ENCODE measurements at regions not wholly inside any gene's neighbourhood (a gene's known extent, or its start where the extent isn't known, plus 50 kb on each side); places are given as distances from the start of the nearest gene placed in this dataset.

GRCh38 chr14:96979611-96980074 is 182.5 kb downstream of the VRK1 start:
- DNase-seq (ENCODE audit: low read depth in 3 of 3, low spot score in 1 of 3): no peak

DNA sequence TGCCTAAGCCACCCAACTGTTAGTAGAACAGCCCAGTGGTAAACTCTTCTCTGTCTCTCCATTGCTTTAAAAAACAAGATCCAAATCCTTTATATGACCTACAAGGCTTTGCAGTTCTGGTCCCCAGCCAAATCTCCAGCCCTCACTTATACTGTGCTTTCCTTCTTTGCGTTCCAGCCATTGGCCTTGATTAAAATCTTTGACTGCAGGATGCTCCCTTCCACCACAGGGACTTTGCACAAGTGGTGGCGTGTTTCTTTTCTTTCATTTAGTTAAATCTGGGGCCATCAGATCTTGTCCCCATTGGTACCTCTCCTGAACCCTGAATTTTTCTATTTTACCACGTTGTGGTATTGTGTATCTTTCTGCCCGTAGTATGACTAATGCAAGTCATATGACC is 183.7 kb downstream of the VRK1 start:
- DNase-seq (ENCODE audit: low read depth in 3 of 3, low spot score in 1 of 3): no peak

DNA sequence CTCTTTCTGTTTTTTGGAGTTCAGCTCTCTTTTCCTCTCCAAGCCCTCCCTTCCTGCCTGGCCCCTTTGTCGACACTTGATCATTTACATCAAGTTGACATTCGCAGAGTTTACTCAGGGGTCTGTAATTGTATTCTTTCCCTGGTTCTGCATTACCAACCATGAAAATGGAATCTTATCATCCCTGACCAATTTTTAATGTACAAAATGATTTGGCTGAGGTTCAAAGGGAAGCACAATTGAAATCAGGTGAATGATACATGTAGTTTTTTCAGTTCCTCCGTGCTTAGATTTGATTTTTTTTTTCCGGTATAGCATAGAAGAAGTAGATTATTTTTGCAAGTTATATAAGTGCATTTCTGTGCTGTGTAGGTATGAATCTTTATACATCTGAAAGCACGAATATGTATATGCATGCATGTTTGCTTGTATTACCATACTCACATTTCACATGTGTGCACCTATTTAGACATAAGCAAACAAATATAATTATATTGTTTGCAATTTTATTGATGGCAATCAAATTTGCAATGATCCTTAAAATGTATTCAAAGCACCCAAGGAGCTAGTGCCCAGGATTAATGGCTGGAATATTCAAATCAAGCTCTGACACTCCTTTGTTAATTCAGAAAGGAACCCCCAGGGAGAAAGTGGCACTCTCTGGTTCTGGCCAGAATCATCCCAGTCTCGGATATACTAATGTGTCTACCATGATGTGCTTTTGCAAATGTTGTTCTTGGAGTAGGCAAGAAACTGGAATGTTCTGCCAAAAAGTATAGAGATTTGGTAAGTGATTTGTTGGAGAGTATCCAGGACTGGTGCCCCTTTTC is 189.3 kb downstream of the VRK1 start:
- no peak for DNase-seq (ENCODE audit: low read depth in 3 of 3, low spot score in 1 of 3)

- DNase-seq (ENCODE audit: low read depth in 3 of 3, low spot score in 1 of 3): no peak
These were observed 189.9 kb downstream of the VRK1 start for GRCh38 chr14:96987086-96987474.

DNA sequence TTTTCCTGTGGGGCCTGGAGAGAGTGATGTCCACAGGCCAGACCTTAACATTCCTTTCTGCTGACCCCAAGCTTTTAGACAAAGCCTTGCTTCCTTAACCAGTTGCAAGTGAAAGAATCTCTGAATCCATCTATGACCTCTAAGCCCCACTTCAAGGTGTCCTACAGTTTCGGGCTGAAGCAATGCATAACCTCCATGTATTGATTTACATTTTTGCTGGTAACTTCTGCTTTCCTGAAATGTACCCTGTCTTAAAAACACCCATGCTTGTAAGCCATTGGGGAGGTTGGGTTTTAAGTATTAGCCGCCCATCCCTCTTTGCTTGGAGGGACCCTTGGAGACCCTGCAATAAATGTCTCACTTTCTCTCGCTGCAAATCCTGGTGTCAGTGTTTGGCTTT is 190.6 kb downstream of the VRK1 start:
- no peak for DNase-seq (ENCODE audit: low read depth in 3 of 3, low spot score in 1 of 3)

DNA sequence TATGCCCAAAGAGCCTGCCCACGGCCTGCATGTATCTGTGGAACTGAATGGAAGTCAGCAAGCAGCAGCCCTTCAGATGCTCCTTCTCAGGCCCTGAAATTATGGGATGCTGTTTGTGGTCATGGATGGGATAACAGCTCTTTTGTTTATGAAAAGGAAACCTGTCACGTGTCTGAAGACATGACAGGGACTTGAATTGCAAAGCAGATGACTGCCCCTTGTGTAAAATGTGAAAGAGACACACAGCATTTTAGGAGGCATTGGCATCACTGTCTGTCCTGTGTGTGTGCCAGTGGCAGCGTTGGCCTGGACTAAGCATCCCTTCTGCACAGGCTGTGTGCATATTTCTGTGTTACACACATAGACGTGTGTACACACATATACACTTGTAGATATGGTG is 192.1 kb downstream of the VRK1 start:
- no peak for DNase-seq (ENCODE audit: low read depth in 3 of 3, low spot score in 1 of 3)

DNA sequence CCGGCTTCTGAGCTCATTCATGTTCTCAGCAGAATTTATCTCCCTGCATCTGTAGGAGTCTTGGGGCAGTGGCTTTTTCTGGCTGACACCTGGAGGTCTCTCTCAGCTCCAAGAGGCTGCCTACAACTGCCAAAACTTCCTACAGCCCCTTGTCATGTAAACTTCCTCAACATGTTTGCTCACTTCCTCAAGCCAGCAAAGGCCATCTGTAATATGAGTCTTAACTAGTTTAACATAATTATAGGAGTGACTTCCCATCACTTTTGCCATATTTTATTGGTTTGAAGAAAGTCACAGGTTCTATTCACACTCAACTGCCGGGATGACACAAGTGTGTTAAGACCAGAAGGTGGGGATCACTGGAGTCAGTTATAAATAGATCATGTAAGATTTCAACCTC is 194.0 kb downstream of the VRK1 start:
- no peak for DNase-seq (ENCODE audit: low read depth in 3 of 3, low spot score in 1 of 3)

DNA sequence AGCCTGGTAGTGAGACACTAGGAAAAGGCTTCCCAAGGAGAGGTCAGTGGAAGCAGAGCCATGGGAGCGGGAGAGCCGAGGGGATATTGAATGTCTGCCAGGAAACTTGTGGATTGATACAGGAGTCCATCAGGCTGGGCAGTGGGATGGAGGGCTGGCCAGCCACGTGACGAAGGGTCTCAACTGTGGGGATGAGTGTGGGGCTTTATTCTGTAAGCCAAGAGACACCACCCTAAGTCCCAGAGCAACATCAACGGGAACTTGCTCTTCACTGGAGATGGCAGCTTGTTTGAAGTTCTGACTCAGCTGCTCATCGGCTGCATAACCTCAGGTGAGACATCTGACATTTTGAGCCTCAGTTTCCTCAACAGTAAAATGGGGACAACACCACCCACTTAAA is 197.8 kb downstream of the VRK1 start:
- DNase-seq (ENCODE audit: low read depth in 3 of 3, low spot score in 1 of 3): no peak

GRCh38 chr14:96997269-96997668 is 200.1 kb downstream of the VRK1 start:
- no peak for DNase-seq (ENCODE audit: low read depth in 3 of 3, low spot score in 1 of 3)

GRCh38 chr14:96997996-96998395 is 200.8 kb downstream of the VRK1 start:
- DNase-seq (ENCODE audit: low read depth in 3 of 3, low spot score in 1 of 3): no peak

- no peak for DNase-seq (ENCODE audit: low read depth in 3 of 3, low spot score in 1 of 3)
These were observed 202.5 kb downstream of the VRK1 start for GRCh38 chr14:96999654-97000155.

DNA sequence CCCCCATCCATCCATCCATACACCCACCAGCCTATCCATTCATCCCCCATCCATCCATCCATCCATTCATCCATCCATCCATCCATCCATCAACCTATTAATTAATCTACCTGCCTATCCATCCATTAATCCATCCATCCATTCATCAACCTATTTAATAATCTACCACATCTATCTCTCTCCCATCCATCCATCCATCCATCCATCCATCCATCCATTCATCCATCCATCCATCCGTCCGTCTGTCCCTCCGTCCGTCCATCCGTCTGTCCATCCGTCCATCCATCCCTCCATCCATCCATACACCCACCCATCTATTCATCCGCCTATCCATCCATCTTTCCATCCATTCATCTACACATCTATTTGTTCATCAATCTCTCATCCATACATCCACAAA is 205.3 kb downstream of the VRK1 start:
- no peak for DNase-seq (ENCODE audit: low read depth in 3 of 3, low spot score in 1 of 3)

DNA sequence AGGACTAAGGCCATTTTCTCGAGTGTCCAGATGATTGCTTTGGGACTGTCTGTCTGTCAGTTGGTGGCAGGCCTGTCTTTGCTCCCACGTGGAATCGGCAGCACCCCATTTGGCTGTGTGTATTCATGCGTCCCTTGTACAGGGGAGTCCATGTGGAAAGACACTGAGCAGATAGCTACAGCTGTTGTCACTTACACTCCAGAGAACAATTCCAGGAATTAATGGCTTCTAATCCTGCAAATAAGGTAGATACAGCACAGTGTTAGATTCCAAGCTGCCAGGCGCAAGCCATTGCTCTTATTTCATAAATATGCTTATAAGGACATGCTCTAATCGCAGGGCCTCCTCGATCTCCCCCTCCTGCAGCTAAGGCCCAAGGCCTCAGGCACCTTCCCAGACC is 208.8 kb downstream of the VRK1 start:
- DNase-seq (ENCODE audit: low read depth in 3 of 3, low spot score in 1 of 3): no peak

DNA sequence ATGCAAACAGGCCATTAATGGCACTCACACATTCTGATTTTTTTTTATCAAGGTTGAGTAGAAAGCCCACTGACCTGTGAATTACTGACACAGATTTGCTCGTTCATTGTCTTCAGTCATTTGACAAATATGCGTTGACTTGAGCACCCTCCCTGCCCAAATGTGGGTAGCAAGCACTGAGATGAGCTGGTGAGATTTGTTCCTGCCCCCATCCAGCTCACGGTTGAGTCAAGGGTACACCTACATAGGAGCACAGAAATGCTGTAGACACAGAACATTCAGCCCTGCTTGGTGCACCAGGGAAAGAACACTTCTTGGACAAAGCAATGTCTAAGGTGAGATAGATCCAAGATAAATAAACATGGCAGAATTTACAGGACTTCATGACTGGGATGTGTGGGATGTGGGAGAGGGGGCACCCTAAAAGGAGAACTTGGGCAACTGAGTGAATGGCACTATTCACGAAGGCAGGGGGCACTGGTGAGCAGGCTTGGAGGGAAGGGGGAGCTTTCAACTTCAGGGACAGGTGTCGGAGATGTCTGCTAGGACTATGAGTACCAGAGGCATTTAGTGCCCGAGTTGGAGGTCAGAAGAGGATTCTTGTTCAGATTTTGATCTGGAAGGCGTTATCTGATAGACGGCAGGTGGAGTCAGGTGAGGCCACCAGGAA is 213.4 kb downstream of the VRK1 start:
- DNase-seq (ENCODE audit: low read depth in 3 of 3, low spot score in 1 of 3): no peak

DNA sequence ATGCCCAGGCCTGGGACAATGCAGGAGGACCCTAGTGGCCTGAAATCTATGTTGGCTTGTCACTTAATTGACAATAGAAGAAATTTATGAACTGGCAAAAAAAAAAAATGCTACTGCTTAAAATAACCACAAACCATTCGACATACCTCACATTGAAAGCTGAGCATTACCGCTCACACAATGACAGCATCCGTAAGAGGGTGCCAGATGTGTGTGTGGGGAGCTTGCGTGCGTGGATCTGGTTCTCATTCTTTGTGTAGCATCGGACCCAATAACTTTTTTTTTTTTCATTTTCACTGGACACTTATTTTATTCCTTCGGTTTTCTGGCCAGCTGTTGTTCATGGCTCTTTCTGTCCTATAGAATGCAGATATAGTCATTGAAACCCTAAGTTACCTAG is 216.7 kb downstream of the VRK1 start:
- no peak for DNase-seq (ENCODE audit: low read depth in 3 of 3, low spot score in 1 of 3)

DNA sequence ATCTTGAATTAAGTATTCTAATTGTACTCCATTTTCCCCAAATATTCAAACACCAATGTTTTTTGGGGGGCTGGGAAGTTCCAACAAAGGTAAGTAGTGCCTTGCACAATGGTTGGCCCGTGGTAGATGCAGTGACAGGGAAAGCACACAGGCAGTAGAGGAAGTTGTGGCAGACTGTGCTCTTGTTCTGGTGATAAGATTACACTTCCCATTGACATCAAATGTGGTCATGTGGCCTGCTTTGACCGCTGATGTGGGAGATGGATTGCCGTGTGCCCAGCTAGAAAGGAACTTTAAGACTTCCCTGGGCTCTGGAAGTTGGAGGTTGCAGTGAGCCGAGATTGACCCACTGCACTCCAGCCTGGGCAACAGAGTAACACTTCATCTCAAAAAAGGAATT is 223.8 kb downstream of the VRK1 start:
- DNase-seq (ENCODE audit: low read depth in 3 of 3, low spot score in 1 of 3): no peak

GRCh38 chr14:97021571-97022168 is 224.5 kb downstream of the VRK1 start:
- no peak for DNase-seq (ENCODE audit: low read depth in 3 of 3, low spot score in 1 of 3)

GRCh38 chr14:97022741-97023140 is 225.6 kb downstream of the VRK1 start:
- DNase-seq (ENCODE audit: low read depth in 3 of 3, low spot score in 1 of 3): no peak

DNA sequence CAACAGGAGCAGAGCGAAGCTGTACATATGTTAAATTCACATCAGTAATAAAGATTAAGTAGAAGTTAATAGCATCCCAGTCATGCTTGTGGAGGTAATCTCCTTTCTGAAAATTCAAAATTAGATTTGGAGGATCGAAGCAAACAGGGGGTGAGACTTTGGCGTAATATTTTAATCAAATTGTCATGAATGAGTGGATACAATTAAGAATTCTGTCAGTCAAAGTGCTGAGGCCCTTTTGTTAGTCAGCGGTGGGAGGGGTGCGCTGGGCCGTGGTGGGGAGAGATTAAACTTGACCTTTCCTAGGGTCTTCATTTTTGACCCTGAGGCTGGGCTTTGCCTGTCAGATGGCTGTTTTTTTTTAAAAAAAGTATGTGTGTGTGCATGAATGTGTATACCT is 226.7 kb downstream of the VRK1 start:
- no peak for DNase-seq (ENCODE audit: low read depth in 3 of 3, low spot score in 1 of 3)

GRCh38 chr14:97024300-97024699 is 227.1 kb downstream of the VRK1 start:
- DNase-seq (ENCODE audit: low read depth in 3 of 3, low spot score in 1 of 3): no peak

DNA sequence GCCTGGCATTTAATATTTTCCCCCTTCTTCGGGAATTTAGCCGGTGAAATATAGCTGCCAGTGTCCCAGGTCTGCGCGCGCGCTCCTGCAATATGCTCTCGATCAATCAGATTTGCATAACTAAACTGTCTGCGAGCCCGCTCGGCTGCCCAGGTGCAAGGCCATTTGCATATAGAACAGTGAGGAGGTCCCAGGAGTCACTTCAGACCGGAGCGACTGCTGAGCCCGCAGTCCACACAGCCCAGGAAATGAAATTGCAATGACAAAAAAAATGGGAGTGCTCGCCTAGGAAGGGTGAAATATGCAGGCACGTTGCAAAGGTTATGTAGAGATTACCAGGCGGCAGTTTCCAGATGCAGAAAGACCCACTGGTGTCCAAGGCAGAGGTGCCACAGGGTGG is 228.5 kb downstream of the VRK1 start:
- no peak for DNase-seq (ENCODE audit: low read depth in 3 of 3, low spot score in 1 of 3)

Measured in stimulated activated CD4-positive, alpha-beta T cell treated with anti-CD3 and anti-CD28 coated beads, TNF-alpha, amount 100 ng/mL, for 1 hour (primary cell).